Effector memory CD4-positive, alpha-beta T cell (primary cell): ENCODE measurements at regions not wholly inside any gene's neighbourhood (a gene's known extent, or its start where the extent isn't known, plus 50 kb on each side); places are given as distances from the start of the nearest gene placed in this dataset.

Source experiments
- DNase-seq, 3 donors: peaks; one replicate each; pipeline ENCODE4 v3.0.0-alpha.2; 2020
- H3K27ac ChIP-seq: 2 replicates; pipeline ENCODE4 v1.7.0; 2013; ENCODE audit warnings: mild to moderate bottlenecking, low read length, moderate library complexity; ENCODE audit not compliant: insufficient read depth, poor library complexity, severe bottlenecking
- H3K27me3 ChIP-seq: replicated peaks from 2 replicates; pipeline ENCODE4 v1.7.0; 2013; ENCODE audit warnings: mild to moderate bottlenecking, low read length; ENCODE audit not compliant: insufficient read depth, control insufficient read depth, poor library complexity, severe bottlenecking
- H3K36me3 ChIP-seq: 2 replicates; pipeline ENCODE4 v1.7.0; 2013; ENCODE audit warnings: mild to moderate bottlenecking, low read length, moderate library complexity; ENCODE audit not compliant: control insufficient read depth, insufficient read depth
- H3K4me1 ChIP-seq: 2 replicates; pipeline ENCODE4 v1.7.0; 2013; ENCODE audit warnings: low read length, mild to moderate bottlenecking; ENCODE audit not compliant: control insufficient read depth, insufficient read depth, poor library complexity, severe bottlenecking
- H3K4me3 ChIP-seq: 2 replicates; pipeline ENCODE4 v1.7.0; 2013; ENCODE audit warnings: low read length, low read depth, mild to moderate bottlenecking; ENCODE audit not compliant: insufficient read depth, poor library complexity, severe bottlenecking
- H3K9me3 ChIP-seq: 2 replicates; pipeline ENCODE4 v1.7.0; 2013; ENCODE audit warnings: mild to moderate bottlenecking, low read length, moderate library complexity; ENCODE audit not compliant: control insufficient read depth

GRCh38 chr3:22358334-22358733 is 607.3 kb upstream of the ZNF385D start:
- no peak overlapping the region for H3K27ac ChIP-seq
- no peaks in the 10 kb centered on the region for H3K27me3 ChIP-seq
- no peaks in the 10 kb centered on the region for H3K9me3 ChIP-seq
- H3K4me1 ChIP-seq: no peaks in the 10 kb centered on the region
- H3K4me3 ChIP-seq: no peak overlapping the region
- no peaks in the 10 kb centered on the region for H3K36me3 ChIP-seq
- DNase-seq: no peak

- no peak for DNase-seq
- Histone ChIP-seq H3K36me3 (no peaks in the 10 kb centered on the region), H3K9me3 (no peaks in the 10 kb centered on the region)
Observed at GRCh38 chr3:22360164-22360563, 609.2 kb upstream of the ZNF385D start.

GRCh38 chr3:22360970-22361369 is 610.0 kb upstream of the ZNF385D start:
- no peaks in the 10 kb centered on the region for H3K4me1 ChIP-seq
- H3K4me3 ChIP-seq: no peak overlapping the region
- no peaks in the 10 kb centered on the region for H3K9me3 ChIP-seq
- H3K36me3 ChIP-seq: no peaks in the 10 kb centered on the region
- H3K27me3 ChIP-seq: no peaks in the 10 kb centered on the region
- no peak overlapping the region for H3K27ac ChIP-seq
- DNase-seq: no peak

More at GRCh38 chr3:22360164-22360563, 609.2 kb upstream of the ZNF385D start:
- H3K4me1 ChIP-seq: no peaks in the 10 kb centered on the region
- no peak overlapping the region for H3K4me3 ChIP-seq
- no peaks in the 10 kb centered on the region for H3K27me3 ChIP-seq
- H3K27ac ChIP-seq: no peak overlapping the region

DNA sequence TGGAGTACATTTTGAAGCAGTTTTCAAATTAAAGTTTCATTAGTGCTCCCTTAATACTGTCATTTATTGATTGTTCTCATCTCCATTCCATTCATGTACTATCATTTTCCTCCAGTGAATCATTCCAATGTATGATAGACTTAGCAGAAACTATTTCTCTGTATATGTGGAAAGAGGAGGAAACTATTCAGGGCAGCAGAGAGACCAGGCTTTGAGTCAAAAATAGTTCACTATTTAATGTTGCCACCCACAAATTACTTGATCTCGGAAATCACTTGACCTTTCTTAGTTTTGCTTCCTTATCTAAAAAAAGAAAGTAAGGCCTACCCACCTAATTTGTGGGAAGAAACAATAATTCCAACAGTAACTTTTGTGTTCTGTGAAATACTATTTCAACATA is 610.5 kb upstream of the ZNF385D start:
- Histone ChIP-seq H3K36me3 (no peaks in the 10 kb centered on the region), H3K4me3 (no peak overlapping the region), H3K4me1 (no peaks in the 10 kb centered on the region), H3K27me3 (no peaks in the 10 kb centered on the region), H3K27ac (no peak overlapping the region), H3K9me3 (no peaks in the 10 kb centered on the region)
- no peak for DNase-seq

DNA sequence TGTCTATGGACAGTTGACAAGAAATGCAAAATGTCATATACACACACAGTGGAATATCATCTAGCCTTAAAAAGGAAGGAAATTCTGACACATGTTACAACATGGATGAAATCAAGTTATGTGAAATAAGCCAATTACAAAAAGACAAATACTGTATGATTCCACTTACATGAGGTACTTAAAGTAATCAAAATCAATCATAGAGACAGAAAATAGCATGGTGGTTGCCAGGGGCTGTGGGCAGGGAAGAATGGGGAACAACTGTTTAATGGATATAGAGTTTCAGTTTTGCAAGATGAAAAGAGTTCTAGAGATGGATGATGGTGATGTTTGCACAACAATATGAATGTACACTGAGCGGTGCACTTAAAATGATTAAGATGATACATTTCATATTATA is 613.8 kb upstream of the ZNF385D start:
- Histone ChIP-seq H3K27me3 (no peaks in the 10 kb centered on the region), H3K36me3 (no peaks in the 10 kb centered on the region), H3K27ac (no peak overlapping the region), H3K4me1 (no peaks in the 10 kb centered on the region), H3K9me3 (no peaks in the 10 kb centered on the region), H3K4me3 (no peak overlapping the region)
- no peak for DNase-seq

GRCh38 chr3:22366781-22367180 is 615.8 kb upstream of the ZNF385D start:
- H3K4me1 ChIP-seq: no peaks in the 10 kb centered on the region

DNA sequence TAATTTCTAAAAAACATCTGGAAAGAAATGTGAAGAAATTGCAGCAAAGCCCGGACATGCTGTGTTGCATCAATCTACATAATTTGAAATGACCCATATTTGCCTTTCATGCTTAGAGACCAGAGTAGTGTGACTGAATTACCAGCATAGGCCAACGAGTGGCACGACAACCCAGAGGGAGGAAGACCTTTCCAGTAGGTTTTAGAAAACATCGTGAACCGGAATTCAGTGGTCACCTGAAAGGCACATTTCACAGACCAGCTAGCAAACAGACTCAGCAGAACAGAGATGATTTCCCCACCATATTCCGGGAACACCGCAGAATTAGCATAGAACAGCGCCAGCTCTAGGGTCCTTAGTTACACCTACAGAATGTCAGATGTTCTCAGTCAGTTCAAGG is 620.0 kb upstream of the ZNF385D start:
- Histone ChIP-seq H3K36me3 (no peaks in the 10 kb centered on the region), H3K27ac (no peak overlapping the region), H3K4me3 (no peak overlapping the region), H3K9me3 (no peaks in the 10 kb centered on the region), H3K27me3 (no peaks in the 10 kb centered on the region), H3K4me1 (no peaks in the 10 kb centered on the region)
- DNase-seq: no peak

More at GRCh38 chr3:22366781-22367180, 615.8 kb upstream of the ZNF385D start:
- DNase-seq: no peak
- Histone ChIP-seq H3K27me3 (no peaks in the 10 kb centered on the region), H3K9me3 (no peaks in the 10 kb centered on the region), H3K4me3 (no peak overlapping the region), H3K27ac (no peak overlapping the region), H3K36me3 (no peaks in the 10 kb centered on the region)

DNA sequence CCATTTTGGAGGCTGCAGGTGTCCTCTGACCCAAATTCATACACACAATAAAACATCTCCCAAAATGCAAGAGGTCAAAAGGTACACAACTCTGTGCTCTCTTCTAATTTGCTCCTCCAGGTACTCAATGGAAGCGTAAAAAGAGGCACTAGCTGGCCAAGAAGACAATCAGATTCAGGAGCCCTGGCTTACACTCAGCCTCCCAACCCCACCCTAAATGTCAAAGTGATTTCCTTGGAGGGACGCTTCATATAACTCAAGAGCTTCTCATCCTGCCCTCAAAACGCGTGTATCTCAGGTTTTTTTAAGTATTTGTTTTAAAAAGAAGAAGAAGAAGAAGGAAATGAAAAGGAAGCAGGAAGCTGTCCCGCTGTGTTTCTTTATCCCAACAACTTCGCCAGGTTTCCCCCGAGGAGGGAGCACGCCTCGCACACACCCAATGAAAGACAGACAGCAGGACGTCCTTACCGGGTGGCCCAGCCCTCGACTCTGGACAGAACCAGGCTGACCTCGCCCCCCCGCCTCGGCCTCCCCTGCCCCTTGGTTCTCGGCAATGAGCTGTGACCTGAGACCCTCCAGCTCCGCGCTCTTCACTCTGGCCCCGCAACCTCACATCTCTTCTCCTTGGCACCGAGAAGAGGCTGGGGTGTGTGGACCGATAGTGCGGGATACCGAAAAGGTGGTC is 620.7 kb upstream of the ZNF385D start:
- Histone ChIP-seq H3K9me3 (no peaks in the 10 kb centered on the region), H3K4me1 (no peaks in the 10 kb centered on the region), H3K27me3 (no peaks in the 10 kb centered on the region), H3K4me3 (no peak overlapping the region), H3K27ac (no peak overlapping the region), H3K36me3 (no peaks in the 10 kb centered on the region)
- DNase-seq: no peak

DNA sequence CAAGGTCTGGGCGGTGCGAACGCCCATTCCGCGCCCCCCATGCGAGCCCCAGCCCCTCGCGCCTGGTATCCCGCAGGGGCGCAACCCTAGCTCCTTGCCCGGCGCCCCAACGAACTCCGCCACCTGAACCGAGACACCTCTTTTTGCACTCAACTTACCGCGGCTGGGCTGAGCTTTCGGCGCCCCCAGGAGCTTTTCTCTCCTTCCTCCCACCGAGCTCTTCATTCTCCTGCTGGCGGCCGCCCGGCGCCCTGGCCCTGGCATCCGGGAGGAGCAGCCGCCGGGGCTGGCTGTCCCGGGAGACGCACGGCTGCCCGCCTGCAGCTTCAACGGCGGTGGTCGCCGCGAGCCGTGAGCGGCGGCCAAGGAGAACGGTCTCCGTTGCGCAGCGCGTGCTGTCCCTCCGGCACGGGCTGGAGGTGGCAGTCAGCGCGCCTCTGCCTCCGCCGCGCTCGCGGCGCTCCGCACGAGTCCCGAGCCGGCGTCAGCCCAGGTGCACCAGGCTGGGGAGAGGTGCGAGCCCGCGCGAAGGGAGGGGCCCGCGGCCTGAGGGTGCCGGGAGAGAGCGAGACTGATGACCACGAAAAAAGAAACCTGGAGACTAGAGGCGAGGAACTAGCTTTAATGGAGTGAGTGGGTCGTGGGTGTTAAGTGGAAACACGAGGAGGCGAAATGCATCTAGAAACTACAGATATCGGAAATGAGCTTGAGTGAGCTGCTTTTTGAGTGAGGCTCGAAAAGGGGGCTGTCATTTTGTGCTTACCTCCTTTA is 621.5 kb upstream of the ZNF385D start:
- no peaks in the 10 kb centered on the region for H3K9me3 ChIP-seq
- no peaks in the 10 kb centered on the region for H3K4me1 ChIP-seq
- no peaks in the 10 kb centered on the region for H3K36me3 ChIP-seq
- DNase-seq: no peak
- H3K4me3 ChIP-seq: no peak overlapping the region
- H3K27me3 ChIP-seq: no peaks in the 10 kb centered on the region
- no peak overlapping the region for H3K27ac ChIP-seq

DNA sequence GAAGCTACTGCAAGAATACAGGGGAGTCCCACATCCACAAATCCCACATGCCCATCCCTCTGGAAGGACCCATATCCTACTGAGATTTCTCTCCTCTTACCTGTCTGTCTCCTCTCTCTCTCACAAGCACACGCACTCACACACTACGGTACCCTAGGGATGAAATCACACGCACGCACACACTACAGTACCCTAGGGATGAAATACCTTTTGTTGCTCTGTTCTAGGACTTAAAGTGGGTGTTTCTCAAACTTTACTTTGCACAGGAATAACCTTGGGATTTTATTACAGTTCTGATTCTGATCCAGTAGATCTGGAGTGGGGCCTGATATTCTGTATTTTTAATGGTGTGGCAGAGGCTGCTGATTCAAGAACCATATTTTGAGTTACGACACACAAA is 622.2 kb upstream of the ZNF385D start:
- H3K4me3 ChIP-seq: no peak overlapping the region
- H3K4me1 ChIP-seq: no peaks in the 10 kb centered on the region
- H3K27ac ChIP-seq: no peak overlapping the region
- no peaks in the 10 kb centered on the region for H3K27me3 ChIP-seq
- no peaks in the 10 kb centered on the region for H3K9me3 ChIP-seq
- DNase-seq: no peak
- no peaks in the 10 kb centered on the region for H3K36me3 ChIP-seq
